Nephron progenitor cell (in vitro differentiated cells): ENCODE measurements at regions not wholly inside any gene's neighbourhood (a gene's known extent, or its start where the extent isn't known, plus 50 kb on each side); places are given as distances from the start of the nearest gene placed in this dataset.
A peak's percentile ranks its signal among the peaks of the same experiment; 100 is the strongest.

ENCODE experiments used
- DNase-seq: peaks from one replicate; pipeline ENCODE4 v3.0.0; 2021
- H3K27ac Mint-ChIP-seq: 2 replicates; pipeline ENCODE4 v1.8.0; 2021; ENCODE audit warnings: mild to moderate bottlenecking, moderate library complexity, mixed read lengths
- H3K27me3 Mint-ChIP-seq: 2 replicates; pipeline ENCODE4 v1.8.0; 2021; ENCODE audit warnings: mild to moderate bottlenecking, low read depth, mixed read lengths; ENCODE audit not compliant: poor library complexity
- H3K36me3 Mint-ChIP-seq: 2 replicates; pipeline ENCODE4 v1.8.0; 2021; ENCODE audit warnings: low read depth, mixed read lengths
- H3K4me1 Mint-ChIP-seq: 2 replicates; pipeline ENCODE4 v1.8.0; 2021; ENCODE audit warnings: mixed read lengths
- H3K4me3 Mint-ChIP-seq: 2 replicates; pipeline ENCODE4 v1.8.0; 2021; ENCODE audit warnings: mild to moderate bottlenecking, moderate library complexity, mixed read lengths
- H3K9me3 Mint-ChIP-seq: 2 replicates; pipeline ENCODE4 v1.8.0; 2021; ENCODE audit warnings: mild to moderate bottlenecking, moderate library complexity, mixed read lengths
- TF ChIP-seq, protein P1 (sequence below): fragments of 200-600 bp; sonication (generic); IDR thresholded peaks from 2 replicates; pipeline ENCODE4 v1.5.0; 2021; ENCODE audit warnings: antibody characterized with exemption

DNA sequence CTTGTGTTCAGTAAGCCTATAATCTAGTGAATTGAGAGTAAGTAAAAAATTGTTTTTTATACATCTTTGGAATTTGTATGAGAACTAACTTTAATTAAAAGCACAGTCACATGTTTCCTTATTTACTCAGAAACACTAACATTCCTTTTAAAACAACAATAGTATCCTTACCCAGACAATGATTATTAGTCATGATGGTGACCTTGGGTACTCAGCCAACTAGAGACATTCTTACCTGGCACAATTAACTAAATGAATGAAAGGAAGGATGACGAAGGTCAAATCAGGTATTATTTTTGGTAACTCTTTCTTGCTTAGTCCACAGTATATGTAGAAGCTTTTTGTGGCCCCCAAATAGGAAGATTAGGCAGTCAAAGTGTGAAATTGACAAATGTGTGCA, 901.0 kb downstream of the FAT4 start:
- Mint-ChIP-seq H3K27ac (no peak overlapping the region), H3K4me1 (no peaks in the 10 kb centered on the region), H3K9me3 (no peaks in the 10 kb centered on the region), H3K27me3 (no peaks in the 10 kb centered on the region), H3K36me3 (no peaks in the 10 kb centered on the region), H3K4me3 (no peak overlapping the region)
- no peak for DNase-seq
- TF ChIP-seq, protein P1, sequence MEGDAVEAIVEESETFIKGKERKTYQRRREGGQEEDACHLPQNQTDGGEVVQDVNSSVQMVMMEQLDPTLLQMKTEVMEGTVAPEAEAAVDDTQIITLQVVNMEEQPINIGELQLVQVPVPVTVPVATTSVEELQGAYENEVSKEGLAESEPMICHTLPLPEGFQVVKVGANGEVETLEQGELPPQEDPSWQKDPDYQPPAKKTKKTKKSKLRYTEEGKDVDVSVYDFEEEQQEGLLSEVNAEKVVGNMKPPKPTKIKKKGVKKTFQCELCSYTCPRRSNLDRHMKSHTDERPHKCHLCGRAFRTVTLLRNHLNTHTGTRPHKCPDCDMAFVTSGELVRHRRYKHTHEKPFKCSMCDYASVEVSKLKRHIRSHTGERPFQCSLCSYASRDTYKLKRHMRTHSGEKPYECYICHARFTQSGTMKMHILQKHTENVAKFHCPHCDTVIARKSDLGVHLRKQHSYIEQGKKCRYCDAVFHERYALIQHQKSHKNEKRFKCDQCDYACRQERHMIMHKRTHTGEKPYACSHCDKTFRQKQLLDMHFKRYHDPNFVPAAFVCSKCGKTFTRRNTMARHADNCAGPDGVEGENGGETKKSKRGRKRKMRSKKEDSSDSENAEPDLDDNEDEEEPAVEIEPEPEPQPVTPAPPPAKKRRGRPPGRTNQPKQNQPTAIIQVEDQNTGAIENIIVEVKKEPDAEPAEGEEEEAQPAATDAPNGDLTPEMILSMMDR = no peak

GRCh38 chr4:126216611-126217010, 901.9 kb downstream of the FAT4 start:
- no peaks in the 10 kb centered on the region for H3K36me3 Mint-ChIP-seq
- DNase-seq = no peak
- TF ChIP-seq, protein P1 = no peak
- H3K9me3 Mint-ChIP-seq = no peaks in the 10 kb centered on the region
- H3K27me3 Mint-ChIP-seq = no peaks in the 10 kb centered on the region
- no peaks in the 10 kb centered on the region for H3K4me1 Mint-ChIP-seq
- H3K4me3 Mint-ChIP-seq = no peak overlapping the region
- no peak overlapping the region for H3K27ac Mint-ChIP-seq

- H3K27ac Mint-ChIP-seq = no peak overlapping the region
- no peak for DNase-seq
- no peaks in the 10 kb centered on the region for H3K36me3 Mint-ChIP-seq
- H3K27me3 Mint-ChIP-seq = no peaks in the 10 kb centered on the region
- H3K4me1 Mint-ChIP-seq = no peaks in the 10 kb centered on the region
- H3K4me3 Mint-ChIP-seq = no peak overlapping the region
- TF ChIP-seq, protein P1 = no peak
- no peaks in the 10 kb centered on the region for H3K9me3 Mint-ChIP-seq
These were observed 906.5 kb downstream of the FAT4 start for GRCh38 chr4:126221282-126221681.

- Mint-ChIP-seq H3K4me3 (no peak overlapping the region), H3K4me1 (no peaks in the 10 kb centered on the region), H3K9me3 (no peaks in the 10 kb centered on the region), H3K27ac (peak overlapping the region; percentile 34), H3K27me3 (no peaks in the 10 kb centered on the region), H3K36me3 (no peaks in the 10 kb centered on the region)
- no peak for DNase-seq
- TF ChIP-seq, protein P1 = no peak
These were observed 907.1 kb downstream of the FAT4 start for GRCh38 chr4:126221717-126222340.

GRCh38 chr4:126223784-126224407, 909.1 kb downstream of the FAT4 start:
- no peaks in the 10 kb centered on the region for H3K4me1 Mint-ChIP-seq
- TF ChIP-seq, protein P1 = peak; percentile 70
- H3K27ac Mint-ChIP-seq = no peak overlapping the region
- no peaks in the 10 kb centered on the region for H3K9me3 Mint-ChIP-seq
- no peak for DNase-seq
- no peak overlapping the region for H3K4me3 Mint-ChIP-seq
- H3K27me3 Mint-ChIP-seq = no peaks in the 10 kb centered on the region
- H3K36me3 Mint-ChIP-seq = no peaks in the 10 kb centered on the region

- Mint-ChIP-seq H3K27ac (no peak overlapping the region), H3K27me3 (no peaks in the 10 kb centered on the region), H3K36me3 (no peaks in the 10 kb centered on the region), H3K4me1 (no peaks in the 10 kb centered on the region), H3K9me3 (no peaks in the 10 kb centered on the region), H3K4me3 (no peak overlapping the region)
- TF ChIP-seq, protein P1 = no peak
- DNase-seq = no peak
These were observed 912.7 kb downstream of the FAT4 start for GRCh38 chr4:126227428-126227827.
